SK-N-DZ (cell line): ENCODE measurements at regions not wholly inside any gene's neighbourhood (a gene's known extent, or its start where the extent isn't known, plus 50 kb on each side); places are given as distances from the start of the nearest gene placed in this dataset.

ENCODE experiments used
- DNase-seq: peaks from one replicate; pipeline ENCODE4 v3.0.0-alpha.2; 2015; ENCODE audit warnings: low spot score

- no peak for DNase-seq
These were observed 483.9 kb upstream of the MKI67 start for GRCh38 chr10:128610113-128610512.

GRCh38 chr10:128612195-128612594 is 486.0 kb upstream of the MKI67 start:
- no peak for DNase-seq

- DNase-seq: no peak
These were observed 486.4 kb upstream of the MKI67 start for GRCh38 chr10:128612631-128613030.

- DNase-seq: no peak
These were observed 487.9 kb upstream of the MKI67 start for GRCh38 chr10:128614016-128614605.

GRCh38 chr10:128614802-128615553 is 488.8 kb upstream of the MKI67 start:
- DNase-seq: no peak

- no peak for DNase-seq
These were observed 491.3 kb upstream of the MKI67 start for GRCh38 chr10:128617532-128617931.

GRCh38 chr10:128622706-128623105 is 496.5 kb upstream of the MKI67 start:
- no peak for DNase-seq

GRCh38 chr10:128623776-128624175 is 497.6 kb upstream of the MKI67 start:
- DNase-seq: no peak

- DNase-seq: no peak
These were observed 498.7 kb upstream of the MKI67 start for GRCh38 chr10:128624656-128625530.

- no peak for DNase-seq
These were observed 499.7 kb upstream of the MKI67 start for GRCh38 chr10:128625926-128626325.

- DNase-seq: no peak
These were observed 500.3 kb upstream of the MKI67 start for GRCh38 chr10:128626397-128627000.

- no peak for DNase-seq
These were observed 501.6 kb upstream of the MKI67 start for GRCh38 chr10:128627811-128628210.

- no peak for DNase-seq
These were observed 502.0 kb upstream of the MKI67 start for GRCh38 chr10:128628252-128628651.

GRCh38 chr10:128629111-128630096 is 503.2 kb upstream of the MKI67 start:
- DNase-seq: no peak

- no peak for DNase-seq
These were observed 504.6 kb upstream of the MKI67 start for GRCh38 chr10:128630787-128631252.

- DNase-seq: peak; percentile 16
These were observed 505.6 kb upstream of the MKI67 start for GRCh38 chr10:128631801-128632241.

- DNase-seq: no peak
These were observed 506.5 kb upstream of the MKI67 start for GRCh38 chr10:128632694-128633093.

GRCh38 chr10:128633864-128634540 is 507.8 kb upstream of the MKI67 start:
- DNase-seq: no peak

- DNase-seq: no peak
These were observed 515.8 kb upstream of the MKI67 start for GRCh38 chr10:128642023-128642422.

GRCh38 chr10:128642502-128642901 is 516.3 kb upstream of the MKI67 start:
- no peak for DNase-seq
